ENCODE measurements at regions not wholly inside any gene's neighbourhood (a gene's known extent, or its start where the extent isn't known, plus 50 kb on each side); places are given as distances from the start of the nearest gene placed in this dataset.
"Not testable (repeated sequence)": the region's sequence is repeated elsewhere in the genome, so short reads cannot be mapped to it uniquely, and the experiment has no call there.

DNA sequence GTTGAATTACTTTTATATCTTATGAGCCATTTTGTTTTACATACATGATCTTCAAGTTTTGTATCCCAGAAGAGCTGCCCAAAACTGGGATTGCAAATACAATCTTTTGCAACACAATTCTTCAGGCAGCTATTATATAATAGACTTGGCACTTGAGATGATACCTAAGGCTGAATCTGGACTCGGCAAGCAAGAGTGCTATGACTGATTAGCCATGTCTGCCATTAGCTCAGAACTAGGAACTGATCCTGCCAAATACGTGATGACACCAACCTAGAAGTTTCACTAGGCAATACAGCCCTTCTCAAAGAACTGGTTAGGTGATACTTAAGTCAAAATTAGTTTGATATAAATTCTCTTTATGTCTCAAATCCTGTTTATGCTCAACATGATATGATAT lies 619.6 kb downstream of the CPS1 start:
- no peaks in the 10 kb centered on the region for H3K4me1 Mint-ChIP-seq
- H3K4me3 Mint-ChIP-seq: no peak overlapping the region
- no peaks in the 10 kb centered on the region for H3K36me3 Mint-ChIP-seq (ENCODE audit: low read depth)
- H3K9me3 Mint-ChIP-seq: no peaks in the 10 kb centered on the region
- no peak for DNase-seq
- no peaks in the 10 kb centered on the region for H3K27me3 Mint-ChIP-seq
- intact Hi-C loops (cut with micrococcal nuclease): no loop called here
- H3K27ac Mint-ChIP-seq: no peak overlapping the region

DNA sequence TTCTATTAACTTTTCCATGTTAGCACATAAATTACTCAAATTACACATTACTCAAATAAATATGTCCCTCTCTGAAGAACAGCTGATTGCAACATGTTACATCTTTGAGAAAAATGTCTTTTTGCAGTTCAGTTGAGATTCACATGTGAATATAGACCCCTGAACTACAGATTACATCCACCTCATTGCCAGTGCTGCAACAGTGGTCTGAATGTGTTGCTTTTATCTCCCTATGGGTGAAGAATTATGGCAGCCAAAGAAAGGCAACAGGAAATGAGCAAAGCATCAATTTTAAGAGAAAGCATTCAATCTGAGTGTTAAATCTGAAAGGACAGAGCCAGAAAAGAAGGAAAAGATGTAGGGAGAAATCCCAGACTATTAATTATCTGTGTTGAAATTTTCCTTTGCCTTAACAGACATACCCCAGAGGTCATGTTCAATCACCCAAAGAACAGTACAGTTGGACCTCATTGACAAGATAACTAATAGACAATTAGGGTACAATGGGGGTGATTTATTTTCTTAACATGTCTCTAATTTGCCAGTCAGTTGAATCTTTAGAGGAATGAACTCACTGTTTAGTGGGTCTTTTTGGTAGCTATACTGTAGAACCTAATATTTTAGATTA lies 620.2 kb downstream of the CPS1 start:
- Mint-ChIP-seq H3K27ac (no peak overlapping the region), H3K4me1 (no peaks in the 10 kb centered on the region), H3K36me3 (ENCODE audit: low read depth) (no peaks in the 10 kb centered on the region), H3K4me3 (no peak overlapping the region), H3K27me3 (no peaks in the 10 kb centered on the region), H3K9me3 (no peaks in the 10 kb centered on the region)
- intact Hi-C loops (cut with micrococcal nuclease): no loop called here
- no peak for DNase-seq

DNA sequence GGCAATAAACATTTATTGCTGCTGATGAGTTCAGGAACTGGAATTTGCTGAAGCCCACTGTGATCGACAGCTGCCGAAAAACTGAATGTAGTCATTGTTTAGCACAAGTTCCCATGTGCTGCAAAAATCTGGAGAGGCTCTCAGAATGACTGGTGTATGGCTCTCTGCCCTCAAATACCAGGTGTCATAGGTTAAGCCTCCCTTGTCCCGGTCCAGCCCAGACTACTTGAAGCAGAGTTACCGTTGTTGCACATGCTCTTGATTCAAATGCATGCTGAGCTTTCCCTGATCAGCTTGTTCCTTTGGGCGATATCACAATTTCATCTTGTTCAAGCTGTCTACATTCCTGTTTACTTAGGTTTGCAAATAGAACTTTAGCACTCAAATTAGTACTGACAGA lies 625.2 kb downstream of the CPS1 start:
- no peaks in the 10 kb centered on the region for H3K4me1 Mint-ChIP-seq
- H3K36me3 Mint-ChIP-seq (ENCODE audit: low read depth): no peaks in the 10 kb centered on the region
- intact Hi-C loops (cut with micrococcal nuclease): no loop called here
- no peak overlapping the region for H3K4me3 Mint-ChIP-seq
- no peaks in the 10 kb centered on the region for H3K9me3 Mint-ChIP-seq
- DNase-seq: no peak
- no peaks in the 10 kb centered on the region for H3K27me3 Mint-ChIP-seq
- no peak overlapping the region for H3K27ac Mint-ChIP-seq

DNA sequence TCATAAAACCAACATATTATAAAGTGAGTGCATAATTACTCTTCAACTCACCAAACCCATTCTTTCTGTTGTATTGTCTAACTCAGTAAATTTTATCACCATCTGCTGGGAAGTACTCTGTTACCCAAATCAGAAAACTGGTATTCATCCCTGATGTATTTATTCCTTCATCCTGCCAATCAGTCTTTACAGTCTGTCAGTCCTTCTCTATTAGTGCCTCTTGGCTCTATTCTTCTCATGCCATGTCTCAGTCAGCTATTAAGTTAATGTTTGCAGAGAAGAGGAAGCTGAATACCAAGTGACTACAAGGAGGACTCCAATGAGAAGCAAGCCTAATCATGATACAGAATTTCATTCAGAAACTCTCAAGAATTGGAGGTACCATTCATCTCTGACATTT lies 631.2 kb downstream of the CPS1 start:
- no peaks in the 10 kb centered on the region for H3K27me3 Mint-ChIP-seq
- H3K4me1 Mint-ChIP-seq: no peaks in the 10 kb centered on the region
- H3K27ac Mint-ChIP-seq: no peak overlapping the region
- intact Hi-C loops (cut with micrococcal nuclease): no loop called here
- H3K36me3 Mint-ChIP-seq (ENCODE audit: low read depth): no peaks in the 10 kb centered on the region
- H3K9me3 Mint-ChIP-seq: no peaks in the 10 kb centered on the region
- DNase-seq: no peak
- no peak overlapping the region for H3K4me3 Mint-ChIP-seq

DNA sequence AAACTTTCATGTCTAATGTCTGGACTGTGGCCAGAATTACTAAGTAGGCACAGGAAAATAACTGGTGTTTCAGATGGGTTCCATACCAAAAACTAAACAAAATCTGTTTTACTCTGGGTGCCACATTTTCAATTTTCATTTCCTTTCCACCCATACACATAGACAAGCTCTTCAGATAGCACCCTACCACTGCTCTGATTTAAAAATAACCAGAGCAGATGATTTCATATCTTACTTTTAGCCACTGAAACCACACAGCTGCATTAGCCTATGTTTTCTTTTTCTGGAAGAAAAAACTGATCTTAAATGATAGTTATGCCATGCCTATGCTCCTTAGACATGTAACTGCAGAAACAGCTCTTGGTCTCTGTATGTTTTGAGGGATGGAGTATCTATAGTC lies 647.6 kb downstream of the CPS1 start:
- Mint-ChIP-seq H3K27me3 (no peaks in the 10 kb centered on the region), H3K4me3 (no peak overlapping the region), H3K36me3 (ENCODE audit: low read depth) (no peaks in the 10 kb centered on the region), H3K9me3 (no peaks in the 10 kb centered on the region), H3K4me1 (no peaks in the 10 kb centered on the region), H3K27ac (no peak overlapping the region)
- DNase-seq: no peak
- intact Hi-C loops (cut with micrococcal nuclease): no loop called here

DNA sequence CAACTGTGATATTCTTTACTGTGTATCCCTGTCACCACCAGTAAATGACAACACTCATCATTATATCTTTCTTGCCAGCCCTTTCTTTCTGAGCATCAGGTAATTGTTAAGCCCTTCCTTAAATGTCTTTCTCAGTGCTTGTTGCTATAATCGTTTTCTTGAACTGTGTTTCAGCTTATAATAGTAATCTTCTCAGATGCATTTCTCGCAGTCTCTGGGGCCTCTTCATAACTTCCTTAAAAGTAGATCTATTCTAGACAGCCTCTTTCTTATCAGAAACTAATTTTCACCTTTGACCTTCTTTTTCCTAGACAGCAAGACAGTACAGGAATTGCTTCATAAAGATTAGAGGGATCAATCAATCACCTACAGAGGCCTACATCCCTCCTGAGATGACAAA lies 648.1 kb downstream of the CPS1 start:
- Mint-ChIP-seq H3K9me3 (no peaks in the 10 kb centered on the region), H3K27ac (no peak overlapping the region), H3K27me3 (no peaks in the 10 kb centered on the region), H3K36me3 (ENCODE audit: low read depth) (no peaks in the 10 kb centered on the region), H3K4me3 (no peak overlapping the region), H3K4me1 (no peaks in the 10 kb centered on the region)
- DNase-seq: no peak
- intact Hi-C loops (cut with micrococcal nuclease): no loop called here

DNA sequence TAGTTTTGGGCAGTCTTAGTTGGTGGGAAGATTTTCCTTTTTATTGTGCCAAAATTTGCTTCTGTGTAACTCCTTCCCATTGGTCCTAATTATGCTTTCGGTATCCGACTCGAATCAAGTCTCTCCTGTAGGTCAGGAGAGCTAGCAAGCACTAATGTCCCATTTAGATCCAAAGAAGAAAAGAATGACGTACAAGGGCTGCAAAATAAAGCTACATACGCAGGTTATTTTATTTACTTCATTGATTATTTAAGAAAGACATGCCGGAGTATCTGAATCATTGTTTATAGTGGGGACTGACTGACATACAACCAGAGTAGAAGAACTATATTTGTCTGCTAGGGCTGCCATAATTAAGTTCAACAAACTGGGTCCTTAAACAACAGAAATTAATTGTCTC lies 648.5 kb downstream of the CPS1 start:
- Mint-ChIP-seq H3K27me3 (no peaks in the 10 kb centered on the region), H3K36me3 (ENCODE audit: low read depth) (no peaks in the 10 kb centered on the region), H3K27ac (no peak overlapping the region), H3K9me3 (no peaks in the 10 kb centered on the region), H3K4me3 (no peak overlapping the region), H3K4me1 (no peaks in the 10 kb centered on the region)
- intact Hi-C loops (cut with micrococcal nuclease): no loop called here
- DNase-seq: no peak

DNA sequence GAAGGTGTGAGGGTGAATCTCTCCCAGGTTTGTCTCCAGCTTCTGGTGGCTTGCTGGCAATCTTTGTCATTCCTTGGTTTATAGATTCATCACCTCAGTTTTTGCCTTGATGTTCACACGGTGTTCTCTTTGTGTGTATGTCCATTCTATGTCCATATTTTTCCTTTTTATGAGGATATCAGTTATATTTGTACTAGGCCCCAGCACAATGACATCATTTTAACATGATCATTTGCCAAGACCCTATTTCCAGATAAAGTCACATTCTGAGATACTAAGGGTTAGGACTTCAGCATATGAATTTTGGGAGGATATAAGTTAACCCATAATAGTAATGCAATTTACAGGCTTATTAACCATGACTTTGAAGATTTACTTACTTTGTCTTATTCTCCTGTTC lies 649.0 kb downstream of the CPS1 start:
- no peaks in the 10 kb centered on the region for H3K9me3 Mint-ChIP-seq
- no peaks in the 10 kb centered on the region for H3K36me3 Mint-ChIP-seq (ENCODE audit: low read depth)
- intact Hi-C loops (cut with micrococcal nuclease): no loop called here
- H3K4me1 Mint-ChIP-seq: no peaks in the 10 kb centered on the region
- H3K27me3 Mint-ChIP-seq: no peaks in the 10 kb centered on the region
- no peak for DNase-seq
- H3K4me3 Mint-ChIP-seq: no peak overlapping the region
- no peak overlapping the region for H3K27ac Mint-ChIP-seq

DNA sequence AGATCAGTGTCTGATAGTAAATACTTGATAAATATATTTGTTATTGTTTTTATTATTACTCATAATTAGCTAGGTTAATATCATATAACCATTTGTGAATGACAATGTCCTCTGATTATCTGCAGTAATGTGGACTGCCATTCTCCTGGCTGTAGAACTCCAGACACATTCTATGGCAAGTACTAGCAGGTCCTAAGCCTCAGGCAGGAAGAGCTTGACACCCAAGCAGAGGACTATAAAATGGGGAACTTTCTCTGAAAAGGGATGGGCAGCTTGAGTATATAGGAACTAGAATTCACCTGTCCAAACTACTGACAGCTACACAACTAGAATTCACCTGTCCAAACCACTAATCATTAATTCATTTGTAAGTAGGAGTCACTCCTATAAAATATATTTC lies 649.4 kb downstream of the CPS1 start:
- intact Hi-C loops (cut with micrococcal nuclease): no loop called here
- Mint-ChIP-seq H3K4me3 (no peak overlapping the region), H3K36me3 (ENCODE audit: low read depth) (no peaks in the 10 kb centered on the region), H3K27ac (no peak overlapping the region), H3K27me3 (no peaks in the 10 kb centered on the region), H3K9me3 (no peaks in the 10 kb centered on the region), H3K4me1 (no peaks in the 10 kb centered on the region)
- no peak for DNase-seq

DNA sequence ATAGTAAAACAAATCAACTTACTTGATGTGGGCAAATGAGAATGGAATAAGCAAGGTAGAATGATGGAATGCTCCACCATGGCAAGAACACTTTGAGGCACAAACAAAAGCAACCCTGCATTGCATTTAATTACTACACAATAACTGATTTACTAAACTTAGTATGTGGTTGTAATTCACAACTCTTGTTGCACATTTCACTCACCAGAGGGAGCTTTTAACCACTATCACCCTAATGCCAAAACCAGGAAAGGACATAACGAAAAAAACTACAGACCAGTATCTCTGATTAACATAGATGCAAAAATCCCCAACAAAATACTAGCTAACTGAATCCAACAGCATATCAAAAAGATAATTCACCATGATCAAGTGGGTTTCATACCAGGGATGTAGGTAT lies 659.8 kb downstream of the CPS1 start:
- H3K4me1 Mint-ChIP-seq: no peaks in the 10 kb centered on the region
- no peaks in the 10 kb centered on the region for H3K27me3 Mint-ChIP-seq
- no peaks in the 10 kb centered on the region for H3K9me3 Mint-ChIP-seq
- DNase-seq: no peak
- intact Hi-C loops (cut with micrococcal nuclease): no loop called here
- no peak overlapping the region for H3K27ac Mint-ChIP-seq
- no peaks in the 10 kb centered on the region for H3K36me3 Mint-ChIP-seq (ENCODE audit: low read depth)
- H3K4me3 Mint-ChIP-seq: no peak overlapping the region

DNA sequence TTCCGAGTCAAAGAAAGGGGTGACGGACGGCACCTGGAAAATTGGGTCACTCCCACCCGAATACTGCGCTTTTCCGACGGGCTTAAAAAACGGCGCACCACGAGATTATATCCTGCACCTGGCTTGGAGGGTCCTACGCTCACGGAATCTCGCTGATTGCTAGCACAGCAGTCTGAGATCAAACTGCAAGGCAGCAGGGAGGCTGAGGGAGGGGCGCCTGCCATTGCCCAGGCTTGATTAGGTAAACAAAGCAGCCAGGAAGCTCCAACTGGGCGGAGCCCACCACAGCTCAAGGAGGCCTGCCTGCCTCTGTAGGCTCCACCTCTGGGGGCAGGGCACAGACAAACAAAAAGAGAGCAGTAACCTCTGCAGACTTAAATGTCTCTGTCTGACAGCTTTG lies 663.1 kb downstream of the CPS1 start:
- H3K27me3 Mint-ChIP-seq; DNase-seq; intact Hi-C loops (cut with micrococcal nuclease); H3K27ac Mint-ChIP-seq; H3K9me3 Mint-ChIP-seq; H3K4me1 Mint-ChIP-seq; H3K36me3 Mint-ChIP-seq (ENCODE audit: low read depth); H3K4me3 Mint-ChIP-seq: not testable (repeated sequence)

DNA sequence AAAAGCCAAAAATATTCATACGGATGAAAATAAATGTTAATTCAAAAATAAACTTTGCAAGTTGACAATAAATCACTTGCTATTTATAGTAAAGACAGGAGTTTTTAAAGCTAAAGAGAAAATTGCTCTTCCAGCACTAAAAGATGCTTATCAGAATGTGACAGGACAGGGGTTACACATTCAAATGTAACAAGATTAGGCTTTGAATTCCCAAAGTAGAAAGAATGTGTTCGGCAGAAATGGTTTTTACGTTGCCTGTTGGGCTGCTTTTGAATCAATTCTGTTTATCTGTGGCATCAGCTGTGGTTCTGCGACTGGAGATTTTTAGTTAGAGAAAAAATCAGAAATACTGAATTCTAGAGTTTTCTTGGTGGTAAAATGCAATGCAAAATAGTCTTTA lies 669.4 kb downstream of the CPS1 start:
- intact Hi-C loops (cut with micrococcal nuclease): no loop called here
- no peaks in the 10 kb centered on the region for H3K4me1 Mint-ChIP-seq
- H3K4me3 Mint-ChIP-seq: no peak overlapping the region
- DNase-seq: no peak
- no peaks in the 10 kb centered on the region for H3K9me3 Mint-ChIP-seq
- no peaks in the 10 kb centered on the region for H3K27me3 Mint-ChIP-seq
- H3K36me3 Mint-ChIP-seq (ENCODE audit: low read depth): no peaks in the 10 kb centered on the region
- H3K27ac Mint-ChIP-seq: no peak overlapping the region

DNA sequence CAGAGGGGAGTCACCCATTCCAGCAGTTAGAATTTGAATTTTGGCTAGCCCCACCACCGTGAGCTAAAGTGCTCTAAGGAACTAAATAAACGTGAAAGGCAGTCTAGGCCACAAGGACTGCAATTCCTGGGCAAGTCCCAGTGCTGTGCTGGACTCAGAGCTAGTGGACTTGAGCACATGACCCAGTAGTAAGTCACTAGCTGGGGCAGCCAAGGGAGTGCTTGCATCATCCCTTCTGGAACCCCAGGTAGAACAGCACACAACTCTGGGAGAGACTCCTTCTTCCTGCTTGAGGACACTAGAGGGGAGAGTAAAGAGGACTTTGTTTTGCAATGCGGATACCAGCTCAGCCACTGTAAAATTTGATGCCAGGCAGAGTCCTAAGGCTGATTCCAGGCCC lies 672.2 kb downstream of the CPS1 start:
- H3K27me3 Mint-ChIP-seq: no peaks in the 10 kb centered on the region
- intact Hi-C loops (cut with micrococcal nuclease): no loop called here
- no peaks in the 10 kb centered on the region for H3K9me3 Mint-ChIP-seq
- no peak overlapping the region for H3K27ac Mint-ChIP-seq
- DNase-seq: no peak
- H3K4me1 Mint-ChIP-seq: no peaks in the 10 kb centered on the region
- no peaks in the 10 kb centered on the region for H3K36me3 Mint-ChIP-seq (ENCODE audit: low read depth)
- H3K4me3 Mint-ChIP-seq: no peak overlapping the region

DNA sequence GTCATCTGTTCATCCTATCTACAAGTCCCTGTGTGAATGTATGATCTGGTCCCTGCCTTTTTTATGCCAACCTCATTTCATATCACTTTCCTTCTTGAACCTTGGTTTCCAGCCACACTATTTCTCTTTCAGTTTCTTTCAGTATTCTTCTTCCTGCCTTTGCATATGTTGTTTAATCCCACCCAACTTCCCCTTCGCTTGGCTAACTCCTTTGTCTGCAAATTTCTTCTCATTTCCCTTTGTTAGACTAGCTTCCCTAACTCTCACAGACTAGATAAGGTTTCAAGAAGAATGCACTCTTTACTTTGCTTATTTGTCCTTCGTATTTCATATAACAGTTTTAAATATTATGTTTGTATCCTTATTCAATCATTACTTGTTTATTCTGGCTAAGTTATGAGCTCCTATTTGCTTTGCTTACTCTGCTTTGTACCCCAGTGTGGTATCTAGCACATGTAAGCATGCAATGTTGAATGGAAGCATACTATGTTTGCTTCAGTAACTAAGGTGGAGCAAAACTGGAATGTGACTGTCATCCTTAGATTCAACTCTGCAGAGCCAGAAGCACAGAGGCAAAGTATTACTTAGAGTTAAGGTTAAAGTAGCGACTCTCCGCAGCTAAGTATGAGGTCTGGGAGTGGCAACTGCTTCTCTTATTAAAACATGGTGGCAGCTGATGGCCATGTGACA lies 681.3 kb downstream of the CPS1 start:
- H3K27me3 Mint-ChIP-seq: no peaks in the 10 kb centered on the region
- no peak for DNase-seq
- H3K4me3 Mint-ChIP-seq: no peak overlapping the region
- no peaks in the 10 kb centered on the region for H3K9me3 Mint-ChIP-seq
- no peak overlapping the region for H3K27ac Mint-ChIP-seq
- intact Hi-C loops (cut with micrococcal nuclease): no loop called here
- no peaks in the 10 kb centered on the region for H3K4me1 Mint-ChIP-seq
- no peaks in the 10 kb centered on the region for H3K36me3 Mint-ChIP-seq (ENCODE audit: low read depth)

DNA sequence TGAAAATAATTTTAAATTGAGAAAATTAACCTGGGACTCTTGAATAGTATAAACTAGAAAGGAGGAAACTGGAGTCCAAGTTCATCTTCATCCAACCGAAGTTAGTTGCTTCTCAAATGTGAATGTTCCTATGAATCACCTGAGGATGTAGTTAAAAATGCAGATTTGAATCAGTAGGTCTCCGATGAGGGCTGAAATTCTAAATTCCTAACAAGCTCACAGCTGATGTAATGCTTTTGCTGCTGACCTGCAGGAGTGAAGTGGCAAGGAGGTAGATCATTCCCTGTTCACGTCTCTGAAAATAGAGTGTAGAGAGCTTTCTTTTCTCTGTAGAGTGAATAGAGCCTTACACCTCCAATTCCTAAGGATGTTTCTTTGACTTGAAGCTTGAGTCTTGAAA lies 685.5 kb downstream of the CPS1 start:
- Mint-ChIP-seq H3K27me3 (no peaks in the 10 kb centered on the region), H3K36me3 (ENCODE audit: low read depth) (no peaks in the 10 kb centered on the region), H3K4me1 (no peaks in the 10 kb centered on the region), H3K9me3 (no peaks in the 10 kb centered on the region), H3K4me3 (no peak overlapping the region), H3K27ac (no peak overlapping the region)
- DNase-seq: no peak
- intact Hi-C loops (cut with micrococcal nuclease): no loop called here
